Esophagus muscularis mucosa (tissue), 3 donors: ENCODE measurements at regions not wholly inside any gene's neighbourhood (a gene's known extent, or its start where the extent isn't known, plus 50 kb on each side); places are given as distances from the start of the nearest gene placed in this dataset.

Experiments used
- POLR2AphosphoS5 ChIP-seq, 2 donors: sonication (generic); formaldehyde crosslinking; IDR thresholded peaks; one replicate each; pipeline ENCODE4 v1.6.1; 2017; ENCODE audit warnings: antibody characterized with exemption in 2 of 2
- TF ChIP-seq, protein P1 (sequence below), 3 experiments: fragments of 200-600 bp in 2 of 3; fragments of 450-650 bp in 1 of 3; sonication (generic) in 2 of 3; IDR thresholded peaks; one replicate each; pipeline ENCODE4 v1.5.1; 2017 to 2019; ENCODE audit warnings: antibody characterized with exemption in 3 of 3, mild to moderate bottlenecking in 2 of 3, moderate library complexity in 1 of 3

DNA sequence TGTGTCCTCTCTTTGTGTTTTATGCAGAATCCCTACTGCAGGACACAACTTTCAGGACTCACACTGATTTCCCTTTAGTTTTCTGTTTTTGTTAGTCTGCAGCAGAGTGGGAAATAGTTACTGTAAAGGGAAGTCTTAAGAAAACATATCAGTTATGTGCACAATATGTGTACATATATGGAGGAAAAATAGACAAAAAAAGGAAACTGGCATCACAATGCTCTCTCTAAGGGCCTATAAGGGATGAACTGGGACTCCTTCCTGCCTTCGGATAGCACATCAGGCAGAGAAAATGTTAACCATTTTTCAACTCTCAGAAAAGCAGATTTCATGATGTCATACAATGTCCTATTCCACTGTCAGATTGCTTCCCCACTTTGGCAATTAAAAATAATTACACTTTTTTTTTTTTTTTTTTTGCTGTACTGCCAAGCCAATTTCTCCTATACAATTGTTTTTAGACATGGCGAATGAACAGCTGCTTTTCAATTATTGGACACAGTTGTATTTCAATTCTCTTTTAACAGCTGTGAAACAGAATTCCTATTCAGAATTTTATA lies 112.5 kb upstream of the KCNJ16 start:
- TF ChIP-seq, protein P1, sequence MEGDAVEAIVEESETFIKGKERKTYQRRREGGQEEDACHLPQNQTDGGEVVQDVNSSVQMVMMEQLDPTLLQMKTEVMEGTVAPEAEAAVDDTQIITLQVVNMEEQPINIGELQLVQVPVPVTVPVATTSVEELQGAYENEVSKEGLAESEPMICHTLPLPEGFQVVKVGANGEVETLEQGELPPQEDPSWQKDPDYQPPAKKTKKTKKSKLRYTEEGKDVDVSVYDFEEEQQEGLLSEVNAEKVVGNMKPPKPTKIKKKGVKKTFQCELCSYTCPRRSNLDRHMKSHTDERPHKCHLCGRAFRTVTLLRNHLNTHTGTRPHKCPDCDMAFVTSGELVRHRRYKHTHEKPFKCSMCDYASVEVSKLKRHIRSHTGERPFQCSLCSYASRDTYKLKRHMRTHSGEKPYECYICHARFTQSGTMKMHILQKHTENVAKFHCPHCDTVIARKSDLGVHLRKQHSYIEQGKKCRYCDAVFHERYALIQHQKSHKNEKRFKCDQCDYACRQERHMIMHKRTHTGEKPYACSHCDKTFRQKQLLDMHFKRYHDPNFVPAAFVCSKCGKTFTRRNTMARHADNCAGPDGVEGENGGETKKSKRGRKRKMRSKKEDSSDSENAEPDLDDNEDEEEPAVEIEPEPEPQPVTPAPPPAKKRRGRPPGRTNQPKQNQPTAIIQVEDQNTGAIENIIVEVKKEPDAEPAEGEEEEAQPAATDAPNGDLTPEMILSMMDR (IDR thresholded peaks at IDR 0.05), result no peak
- TF ChIP-seq POLR2AphosphoS5 (IDR thresholded peaks at IDR 0.05), result no peak
